OCI-LY3 (cell line): ENCODE measurements at regions not wholly inside any gene's neighbourhood (a gene's known extent, or its start where the extent isn't known, plus 50 kb on each side); places are given as distances from the start of the nearest gene placed in this dataset.

ENCODE experiments used
- H2AFZ ChIP-seq: fragments of 200-600, 300-600 bp; shearing (Covaris generic); 2 replicates; pipeline ENCODE4 v1.6.0; 2014; ENCODE audit warnings: antibody characterized with exemption, low read depth, low read length
- H3K27ac ChIP-seq: fragments of 200-600, 300-600 bp; sonication (generic); 2 replicates; pipeline ENCODE4 v1.5.1; 2014; ENCODE audit warnings: mild to moderate bottlenecking, low read length, moderate library complexity, mixed read lengths
- H3K27me3 ChIP-seq: fragments of 200-600, 300-600 bp; sonication (generic); 2 replicates; pipeline ENCODE4 v1.6.1; 2014; ENCODE audit warnings: low read depth, low read length, mixed read lengths
- H3K36me3 ChIP-seq: fragments of 200-600, 300-600 bp; sonication (generic); replicated peaks from 2 replicates; pipeline ENCODE3; 2014; ENCODE audit warnings: low read depth, low read length, mixed read lengths
- H3K4me1 ChIP-seq: fragments of 300-600, 200-600 bp; sonication (generic); 2 replicates; pipeline ENCODE4 v1.6.1; 2014; ENCODE audit warnings: low read length, mixed read lengths
- H3K4me2 ChIP-seq: fragments of 200-600, 300-600 bp; sonication (generic); 2 replicates; pipeline ENCODE4 v1.6.1; 2014; ENCODE audit warnings: low read length, mixed read lengths
- H3K4me3 ChIP-seq: fragments of 300-600, 200-600 bp; sonication (generic); 2 replicates; pipeline ENCODE4 v1.5.1; 2014; ENCODE audit warnings: antibody characterized with exemption, mild to moderate bottlenecking, low read length, moderate library complexity
- H3K79me2 ChIP-seq: fragments of 300-600, 200-600 bp; shearing (Covaris generic); 2 replicates; pipeline ENCODE4 v1.6.1; 2014; ENCODE audit warnings: mild to moderate bottlenecking, low read length, mixed read lengths
- H3K9ac ChIP-seq: fragments of 300-600, 200-600 bp; shearing (Covaris generic); 2 replicates; pipeline ENCODE4 v1.6.0; 2014; ENCODE audit warnings: mild to moderate bottlenecking, low read length, moderate library complexity
- H3K9me3 ChIP-seq: fragments of 200-600, 300-600 bp; shearing (Covaris generic); 2 replicates; pipeline ENCODE4 v1.6.1; 2014; ENCODE audit warnings: low read length, mixed read lengths; ENCODE audit not compliant: insufficient read depth
- H4K20me1 ChIP-seq: fragments of 200-600, 300-600 bp; sonication (generic); 2 replicates; pipeline ENCODE4 v1.6.1; 2016; ENCODE audit warnings: low read length, mixed read lengths; ENCODE audit not compliant: insufficient read depth
- CTCF ChIP-seq: fragments of 200-600, 300-600 bp; sonication (generic); IDR thresholded peaks from 2 replicates; pipeline ENCODE4 v1.5.1; 2014; ENCODE audit warnings: antibody characterized with exemption, low read length, low read depth
- EZH2phosphoT487 ChIP-seq: fragments of 200-600 bp; shearing (Covaris generic); IDR thresholded peaks from 2 replicates; pipeline ENCODE4 v1.6.1; 2018; ENCODE audit warnings: antibody characterized with exemption, mixed run types, low read depth

GRCh38 chr6:9795880-9796279 lies 619.0 kb downstream of the TFAP2A start:
- Histone ChIP-seq H3K4me3 (no peak overlapping the region), H3K27ac (no peak overlapping the region), H4K20me1 (no peaks in the 10 kb centered on the region), H3K36me3 (no peaks in the 10 kb centered on the region), H2AFZ (no peak overlapping the region), H3K9me3 (no peaks in the 10 kb centered on the region), H3K4me1 (no peaks in the 10 kb centered on the region; the same call in 1 of the 2 replicates), H3K27me3 (no peaks in the 10 kb centered on the region), H3K79me2 (no peaks in the 10 kb centered on the region), H3K9ac (no peak overlapping the region), H3K4me2 (no peak overlapping the region)
- TF ChIP-seq CTCF, result no peak
- TF ChIP-seq EZH2phosphoT487, result no peak

GRCh38 chr6:9789201-9789600 lies 625.7 kb downstream of the TFAP2A start:
- H2AFZ ChIP-seq, result no peak overlapping the region
- no peak for TF ChIP-seq CTCF
- no peak for TF ChIP-seq EZH2phosphoT487
- H3K4me2 ChIP-seq, result no peak overlapping the region
- peaks cover 7% of the 10 kb centered on the region for H3K4me1 ChIP-seq
- no peak overlapping the region for H3K9ac ChIP-seq
- H3K27me3 ChIP-seq, result no peaks in the 10 kb centered on the region
- H3K36me3 ChIP-seq, result no peaks in the 10 kb centered on the region
- H3K4me3 ChIP-seq, result no peak overlapping the region
- H3K27ac ChIP-seq, result no peak overlapping the region
- no peaks in the 10 kb centered on the region for H4K20me1 ChIP-seq
- no peaks in the 10 kb centered on the region for H3K9me3 ChIP-seq
- H3K79me2 ChIP-seq, result no peaks in the 10 kb centered on the region

GRCh38 chr6:9784786-9785185 lies 630.1 kb downstream of the TFAP2A start:
- no peak for TF ChIP-seq EZH2phosphoT487
- TF ChIP-seq CTCF, result no peak
- H3K4me2 ChIP-seq, result no peak overlapping the region; the same call in 1 of the 2 replicates

GRCh38 chr6:9783567-9783966 lies 631.3 kb downstream of the TFAP2A start:
- Histone ChIP-seq H3K27ac (0 out of 2 replicates have a peak overlapping the region, but pooled peaks have one; percentile 9), H4K20me1 (no peaks in the 10 kb centered on the region), H3K4me1 (peaks cover 21% of the 10 kb centered on the region), H3K36me3 (no peaks in the 10 kb centered on the region), H3K4me3 (peak overlapping the region; percentile 12; the same call in 1 of the 2 replicates), H3K79me2 (no peaks in the 10 kb centered on the region), H3K9me3 (no peaks in the 10 kb centered on the region), H3K4me2 (peak overlapping the region; percentile 37), H2AFZ (peak overlapping the region; percentile 57; the same call in 1 of the 2 replicates), H3K9ac (no peak overlapping the region), H3K27me3 (no peaks in the 10 kb centered on the region)
- TF ChIP-seq CTCF, result no peak
- no peak for TF ChIP-seq EZH2phosphoT487

More at GRCh38 chr6:9784786-9785185, 630.1 kb downstream of the TFAP2A start:
- Histone ChIP-seq H3K4me1 (peaks cover 21% of the 10 kb centered on the region), H4K20me1 (no peaks in the 10 kb centered on the region), H3K9ac (no peak overlapping the region), H3K79me2 (no peaks in the 10 kb centered on the region), H3K27ac (no peak overlapping the region), H3K27me3 (no peaks in the 10 kb centered on the region), H2AFZ (no peak overlapping the region), H3K9me3 (no peaks in the 10 kb centered on the region), H3K36me3 (no peaks in the 10 kb centered on the region), H3K4me3 (no peak overlapping the region)
